Lower leg skin (tissue), 3 donors: ENCODE measurements at regions not wholly inside any gene's neighbourhood (a gene's known extent, or its start where the extent isn't known, plus 50 kb on each side); places are given as distances from the start of the nearest gene placed in this dataset.

Experiments used
- POLR2A ChIP-seq, 2 donors: fragments of 450-650 bp; IDR thresholded peaks; one replicate each; pipeline ENCODE4 v1.6.1; 2016 to 2017; ENCODE audit warnings: antibody characterized with exemption in 2 of 2, mild to moderate bottlenecking in 1 of 2, moderate library complexity in 1 of 2
- TF ChIP-seq, protein P1 (sequence below), 3 donors: fragments of 450-650 bp; IDR thresholded peaks; one replicate each; pipeline ENCODE4 v1.5.1; 2016; ENCODE audit warnings: antibody characterized with exemption in 3 of 3, mild to moderate bottlenecking in 3 of 3, moderate library complexity in 2 of 3

DNA sequence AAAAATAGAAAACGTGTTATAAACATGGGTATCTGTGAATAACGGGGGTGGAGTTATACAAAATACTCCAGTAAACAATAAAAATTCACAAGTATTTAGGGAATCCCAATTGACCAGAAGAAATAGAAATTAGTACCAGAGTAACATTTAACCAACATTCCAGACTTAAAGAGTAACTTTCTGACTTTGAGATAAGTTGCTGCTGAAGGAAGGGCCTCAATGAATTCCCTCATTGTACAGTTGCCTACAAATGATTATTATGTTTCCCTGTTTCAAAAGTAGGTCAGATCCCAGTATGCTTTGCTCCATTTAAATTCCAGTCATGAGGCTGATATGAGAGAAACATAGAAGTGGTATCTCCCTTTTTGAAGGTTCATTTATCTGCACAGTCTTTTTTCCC, 88.3 kb upstream of the KCNH7 start:
- TF ChIP-seq, protein P1, sequence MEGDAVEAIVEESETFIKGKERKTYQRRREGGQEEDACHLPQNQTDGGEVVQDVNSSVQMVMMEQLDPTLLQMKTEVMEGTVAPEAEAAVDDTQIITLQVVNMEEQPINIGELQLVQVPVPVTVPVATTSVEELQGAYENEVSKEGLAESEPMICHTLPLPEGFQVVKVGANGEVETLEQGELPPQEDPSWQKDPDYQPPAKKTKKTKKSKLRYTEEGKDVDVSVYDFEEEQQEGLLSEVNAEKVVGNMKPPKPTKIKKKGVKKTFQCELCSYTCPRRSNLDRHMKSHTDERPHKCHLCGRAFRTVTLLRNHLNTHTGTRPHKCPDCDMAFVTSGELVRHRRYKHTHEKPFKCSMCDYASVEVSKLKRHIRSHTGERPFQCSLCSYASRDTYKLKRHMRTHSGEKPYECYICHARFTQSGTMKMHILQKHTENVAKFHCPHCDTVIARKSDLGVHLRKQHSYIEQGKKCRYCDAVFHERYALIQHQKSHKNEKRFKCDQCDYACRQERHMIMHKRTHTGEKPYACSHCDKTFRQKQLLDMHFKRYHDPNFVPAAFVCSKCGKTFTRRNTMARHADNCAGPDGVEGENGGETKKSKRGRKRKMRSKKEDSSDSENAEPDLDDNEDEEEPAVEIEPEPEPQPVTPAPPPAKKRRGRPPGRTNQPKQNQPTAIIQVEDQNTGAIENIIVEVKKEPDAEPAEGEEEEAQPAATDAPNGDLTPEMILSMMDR (IDR thresholded peaks at IDR 0.05) = no peak
- TF ChIP-seq POLR2A (IDR thresholded peaks at IDR 0.05) = no peak
